Colonic mucosa (tissue), 4 donors: ENCODE measurements at regions not wholly inside any gene's neighbourhood (a gene's known extent, or its start where the extent isn't known, plus 50 kb on each side); places are given as distances from the start of the nearest gene placed in this dataset.

ENCODE experiments used
- DNase-seq: peaks from one replicate; pipeline ENCODE4 v3.0.0-alpha.2; 2020
- H3K27ac ChIP-seq: fragments of 200-600 bp; one replicate; pipeline ENCODE4 v1.8.0; 2021
- H3K27me3 ChIP-seq: fragments of 200-600 bp; one replicate; pipeline ENCODE4 v1.8.0; 2021
- H3K36me3 ChIP-seq: fragments of 200-600 bp; one replicate; pipeline ENCODE4 v1.8.0; 2021
- H3K4me1 ChIP-seq: fragments of 200-600 bp; one replicate; pipeline ENCODE4 v1.8.0; 2021; ENCODE audit warnings: mild to moderate bottlenecking
- H3K4me3 ChIP-seq: fragments of 200-600 bp; one replicate; pipeline ENCODE4 v1.8.0; 2021
- H3K9ac ChIP-seq, 2 donors: one replicate each; pipeline ENCODE4 v1.7.0; 2013; ENCODE audit warnings: control low read depth in 2 of 2, low read depth in 2 of 2, low read length in 2 of 2
- H3K9me3 ChIP-seq: fragments of 200-600 bp; one replicate; pipeline ENCODE4 v1.8.0; 2021
- CTCF ChIP-seq: fragments of 200-600 bp; IDR thresholded peaks from one replicate; pipeline ENCODE4 v1.8.0; 2022; ENCODE audit warnings: antibody characterized with exemption, mild to moderate bottlenecking
- intact Hi-C: fragments of 100-400 bp; cut with DNase I; formaldehyde crosslinking; loops from one replicate; pipeline ENCODE4 v1.14.1; 2022
- donor health status: healthy.
- donor health status: DM: no; HTN: no; CAD: no.
- donor health status: DM: no; HTN: no; CAD: no.

GRCh38 chr3:34207002-34207401 is 408.6 kb downstream of the PDCD6IP start:
- H3K9ac ChIP-seq, result no peak overlapping the region
- H3K4me1 ChIP-seq, result no peaks in the 10 kb centered on the region
- H3K36me3 ChIP-seq, result no peaks in the 10 kb centered on the region
- no peak for DNase-seq
- H3K4me3 ChIP-seq, result no peak overlapping the region
- no peak for TF ChIP-seq CTCF
- H3K27ac ChIP-seq, result no peak overlapping the region
- no peaks in the 10 kb centered on the region for H3K27me3 ChIP-seq
- intact Hi-C loops, result no loop called here
- no peaks in the 10 kb centered on the region for H3K9me3 ChIP-seq

DNA sequence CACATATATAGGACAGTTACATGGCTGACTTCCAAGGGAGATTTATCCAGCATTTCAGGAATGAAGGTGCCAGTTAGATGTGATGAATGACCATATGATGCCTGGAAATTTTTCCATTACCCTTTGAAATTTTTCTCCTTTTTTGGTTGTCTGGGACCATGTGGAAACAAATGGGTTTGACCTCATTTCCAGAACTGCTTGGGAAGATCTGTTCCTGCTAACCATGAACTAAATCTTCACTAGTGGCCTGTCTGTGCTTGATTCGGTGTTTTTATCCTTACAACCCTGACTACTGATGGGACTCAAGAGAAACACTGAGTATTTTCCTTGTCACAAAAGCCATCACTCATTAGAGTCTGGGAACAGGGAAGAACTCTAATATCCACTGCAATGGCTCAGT is 409.4 kb downstream of the PDCD6IP start:
- Histone ChIP-seq H3K36me3 (no peaks in the 10 kb centered on the region), H3K27ac (no peak overlapping the region), H3K27me3 (no peaks in the 10 kb centered on the region), H3K9me3 (no peaks in the 10 kb centered on the region), H3K9ac (no peak overlapping the region), H3K4me3 (no peak overlapping the region), H3K4me1 (no peaks in the 10 kb centered on the region)
- intact Hi-C loops, result no loop called here
- TF ChIP-seq CTCF, result no peak
- no peak for DNase-seq

- DNase-seq, result no peak
- Histone ChIP-seq H3K4me3 (no peak overlapping the region), H3K9me3 (no peaks in the 10 kb centered on the region), H3K27me3 (no peaks in the 10 kb centered on the region), H3K9ac (no peak overlapping the region), H3K36me3 (no peaks in the 10 kb centered on the region), H3K27ac (no peak overlapping the region), H3K4me1 (no peaks in the 10 kb centered on the region)
- no peak for TF ChIP-seq CTCF
- intact Hi-C loops, result no loop called here
Observed at GRCh38 chr3:34212175-34212574, 413.7 kb downstream of the PDCD6IP start.

DNA sequence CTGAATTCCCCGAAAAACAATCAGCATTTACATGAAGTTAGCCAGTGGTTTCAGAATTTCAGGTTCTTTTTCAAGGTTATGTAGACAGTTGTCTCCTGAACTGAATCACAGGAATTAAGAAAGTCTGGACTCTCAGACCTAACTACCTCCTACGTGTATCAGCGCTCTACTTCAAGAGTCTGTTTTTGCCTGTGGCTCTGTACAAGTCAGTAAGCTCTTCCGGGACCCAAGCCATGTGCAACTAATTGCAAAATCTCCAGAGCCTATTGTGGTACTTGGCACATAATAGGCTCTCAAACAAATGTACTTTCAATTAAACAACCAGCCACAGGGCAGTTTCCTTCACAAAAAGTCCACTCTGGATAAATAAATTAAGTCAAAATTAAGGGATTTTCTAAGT is 414.2 kb downstream of the PDCD6IP start:
- Histone ChIP-seq H3K9me3 (no peaks in the 10 kb centered on the region), H3K4me3 (no peak overlapping the region), H3K27me3 (no peaks in the 10 kb centered on the region), H3K4me1 (no peaks in the 10 kb centered on the region), H3K36me3 (no peaks in the 10 kb centered on the region), H3K9ac (no peak overlapping the region), H3K27ac (no peak overlapping the region)
- intact Hi-C loops, result no loop called here
- DNase-seq, result no peak
- TF ChIP-seq CTCF, result no peak

GRCh38 chr3:34213478-34213877 is 415.0 kb downstream of the PDCD6IP start:
- DNase-seq, result no peak
- Histone ChIP-seq H3K4me3 (no peak overlapping the region), H3K9me3 (no peaks in the 10 kb centered on the region), H3K27me3 (no peaks in the 10 kb centered on the region), H3K27ac (no peak overlapping the region), H3K9ac (no peak overlapping the region), H3K4me1 (no peaks in the 10 kb centered on the region), H3K36me3 (no peaks in the 10 kb centered on the region)
- no peak for TF ChIP-seq CTCF
- intact Hi-C loops, result no loop called here
